Neutrophil (primary cell): ENCODE measurements at regions not wholly inside any gene's neighbourhood (a gene's known extent, or its start where the extent isn't known, plus 50 kb on each side); places are given as distances from the start of the nearest gene placed in this dataset.

Source experiments
- H3K27ac ChIP-seq: fragments of 200-600 bp; sonication (generic); 2 replicates; pipeline ENCODE4 v1.5.1; 2016; ENCODE audit warnings: mild to moderate bottlenecking, moderate library complexity
- H3K27me3 ChIP-seq: fragments of 200-600 bp; sonication (generic); 2 replicates; pipeline ENCODE4 v1.6.0; 2016; ENCODE audit warnings: mild to moderate bottlenecking
- H3K36me3 ChIP-seq: fragments of 200-600 bp; sonication (generic); 2 replicates; pipeline ENCODE4 v1.5.1; 2017
- H3K4me1 ChIP-seq, 2 experiments: fragments of 200-600 bp in 1 of 2; sonication (generic) in 1 of 2; 1 replicate in 1 of 2; 2 replicates in 1 of 2; pipeline versions ENCODE4 v1.5.1 to v1.6.1; 2013 to 2016; ENCODE audit warnings: low read depth in 1 of 2, low read length in 1 of 2, mild to moderate bottlenecking in 1 of 2, moderate library complexity in 1 of 2; ENCODE audit not compliant: control insufficient read depth in 1 of 2, insufficient read depth in 1 of 2
- H3K4me3 ChIP-seq, 2 experiments: fragments of 200-600 bp in 1 of 2; sonication (generic) in 1 of 2; 1 replicate in 1 of 2; 2 replicates in 1 of 2; pipeline ENCODE4 v1.5.1; 2013 to 2016; ENCODE audit warnings: low read depth in 1 of 2, low read length in 1 of 2, mild to moderate bottlenecking in 1 of 2, moderate library complexity in 1 of 2
- H3K9me3 ChIP-seq: fragments of 200-600 bp; sonication (generic); 2 replicates; pipeline ENCODE4 v1.5.1; 2016
- TF ChIP-seq, protein P1 (sequence below): fragments of 200-600 bp; sonication (generic); IDR thresholded peaks from 2 replicates; pipeline ENCODE4 v1.5.1; 2016; ENCODE audit warnings: antibody characterized with exemption

DNA sequence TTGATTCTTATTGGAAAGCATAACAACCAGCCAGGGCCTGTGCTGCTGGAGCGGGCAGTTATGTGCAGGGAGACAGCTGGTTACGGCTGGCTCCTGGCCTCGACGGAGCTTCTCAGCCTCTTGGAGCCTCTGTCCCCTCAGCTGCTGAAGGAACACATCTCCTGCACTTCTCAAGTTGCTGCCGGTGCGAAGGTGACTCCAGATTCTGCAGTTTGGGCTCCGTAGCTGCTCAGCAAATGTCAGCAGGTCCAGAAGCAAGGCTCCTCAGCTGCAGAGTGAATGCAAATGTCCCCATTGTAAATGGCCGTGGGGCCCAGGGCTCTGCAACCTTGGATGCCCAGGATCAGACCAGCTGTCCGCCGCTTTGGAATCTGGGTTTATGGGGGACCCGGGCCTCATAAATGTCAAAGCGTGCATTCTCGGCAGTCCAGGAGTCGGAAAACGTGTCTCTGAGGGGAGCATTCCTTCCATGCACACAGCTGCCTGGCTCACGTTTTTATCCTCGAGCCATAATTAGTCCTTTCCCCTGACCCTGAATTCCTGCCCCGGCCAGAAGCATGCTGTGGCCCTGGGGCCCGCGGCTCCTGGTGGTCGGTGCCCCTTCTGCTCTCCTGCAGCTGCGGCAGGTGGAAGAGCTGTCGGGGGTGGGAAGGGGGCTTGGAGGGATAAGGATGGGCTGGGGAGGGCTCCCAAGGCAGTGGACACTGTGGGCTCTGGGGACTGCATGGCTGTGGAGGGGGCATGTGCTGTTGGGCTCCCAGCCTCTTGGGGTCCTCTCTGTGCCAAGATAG is 106.0 kb downstream of the KIF26A start:
- TF ChIP-seq, protein P1, sequence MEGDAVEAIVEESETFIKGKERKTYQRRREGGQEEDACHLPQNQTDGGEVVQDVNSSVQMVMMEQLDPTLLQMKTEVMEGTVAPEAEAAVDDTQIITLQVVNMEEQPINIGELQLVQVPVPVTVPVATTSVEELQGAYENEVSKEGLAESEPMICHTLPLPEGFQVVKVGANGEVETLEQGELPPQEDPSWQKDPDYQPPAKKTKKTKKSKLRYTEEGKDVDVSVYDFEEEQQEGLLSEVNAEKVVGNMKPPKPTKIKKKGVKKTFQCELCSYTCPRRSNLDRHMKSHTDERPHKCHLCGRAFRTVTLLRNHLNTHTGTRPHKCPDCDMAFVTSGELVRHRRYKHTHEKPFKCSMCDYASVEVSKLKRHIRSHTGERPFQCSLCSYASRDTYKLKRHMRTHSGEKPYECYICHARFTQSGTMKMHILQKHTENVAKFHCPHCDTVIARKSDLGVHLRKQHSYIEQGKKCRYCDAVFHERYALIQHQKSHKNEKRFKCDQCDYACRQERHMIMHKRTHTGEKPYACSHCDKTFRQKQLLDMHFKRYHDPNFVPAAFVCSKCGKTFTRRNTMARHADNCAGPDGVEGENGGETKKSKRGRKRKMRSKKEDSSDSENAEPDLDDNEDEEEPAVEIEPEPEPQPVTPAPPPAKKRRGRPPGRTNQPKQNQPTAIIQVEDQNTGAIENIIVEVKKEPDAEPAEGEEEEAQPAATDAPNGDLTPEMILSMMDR = no peak
- Histone ChIP-seq H3K36me3 (no peaks in the 10 kb centered on the region), H3K27me3 (no peaks in the 10 kb centered on the region), H3K9me3 (no peaks in the 10 kb centered on the region), H3K27ac (no peak overlapping the region), H3K4me1 (no peaks in the 10 kb centered on the region), H3K4me3 (no peak overlapping the region)

DNA sequence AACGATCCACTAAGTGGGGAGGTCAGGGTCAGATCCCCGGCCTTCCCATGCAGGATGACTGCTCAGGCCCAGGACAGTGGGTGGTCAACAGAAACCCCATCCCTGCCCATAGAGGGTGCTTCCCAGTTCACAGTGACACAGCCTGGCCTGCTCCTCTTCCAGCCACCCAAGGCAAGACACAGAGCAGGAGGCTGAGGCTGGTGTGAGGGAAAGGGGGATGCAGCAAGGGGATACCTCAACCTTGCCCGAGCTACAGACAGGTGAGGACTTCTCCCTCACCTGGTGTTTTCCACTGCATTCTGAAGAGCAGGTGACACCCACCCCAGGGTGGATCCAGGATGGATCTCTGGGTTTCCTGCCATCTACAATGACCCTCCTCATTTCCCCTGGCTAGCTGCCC is 106.7 kb downstream of the KIF26A start:
- no peak overlapping the region for H3K4me3 ChIP-seq
- no peaks in the 10 kb centered on the region for H3K27me3 ChIP-seq
- TF ChIP-seq, protein P1 = no peak
- H3K27ac ChIP-seq = no peak overlapping the region
- no peaks in the 10 kb centered on the region for H3K9me3 ChIP-seq
- H3K4me1 ChIP-seq = no peaks in the 10 kb centered on the region
- no peaks in the 10 kb centered on the region for H3K36me3 ChIP-seq

DNA sequence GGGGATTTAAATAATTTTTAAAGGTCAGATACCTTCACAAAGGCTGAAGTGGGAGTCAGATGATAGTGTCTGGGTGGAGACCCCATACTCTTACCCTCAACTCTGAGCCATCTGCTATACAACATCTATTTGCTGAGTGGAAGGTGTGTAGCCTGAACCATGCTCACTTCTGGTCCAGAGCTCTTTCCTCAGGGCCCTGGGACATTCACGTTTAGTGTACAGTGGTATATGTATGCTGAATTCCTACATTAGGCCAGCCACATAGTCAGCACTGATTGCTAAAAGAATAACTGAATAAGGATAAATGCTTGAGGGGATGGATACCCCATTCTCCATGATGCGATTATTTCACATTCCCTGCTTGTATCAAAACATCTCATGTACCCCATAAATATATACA is 107.3 kb downstream of the KIF26A start:
- Histone ChIP-seq H3K27ac (no peak overlapping the region), H3K27me3 (no peaks in the 10 kb centered on the region), H3K36me3 (no peaks in the 10 kb centered on the region), H3K9me3 (no peaks in the 10 kb centered on the region), H3K4me1 (no peaks in the 10 kb centered on the region), H3K4me3 (no peak overlapping the region)
- TF ChIP-seq, protein P1 = no peak

DNA sequence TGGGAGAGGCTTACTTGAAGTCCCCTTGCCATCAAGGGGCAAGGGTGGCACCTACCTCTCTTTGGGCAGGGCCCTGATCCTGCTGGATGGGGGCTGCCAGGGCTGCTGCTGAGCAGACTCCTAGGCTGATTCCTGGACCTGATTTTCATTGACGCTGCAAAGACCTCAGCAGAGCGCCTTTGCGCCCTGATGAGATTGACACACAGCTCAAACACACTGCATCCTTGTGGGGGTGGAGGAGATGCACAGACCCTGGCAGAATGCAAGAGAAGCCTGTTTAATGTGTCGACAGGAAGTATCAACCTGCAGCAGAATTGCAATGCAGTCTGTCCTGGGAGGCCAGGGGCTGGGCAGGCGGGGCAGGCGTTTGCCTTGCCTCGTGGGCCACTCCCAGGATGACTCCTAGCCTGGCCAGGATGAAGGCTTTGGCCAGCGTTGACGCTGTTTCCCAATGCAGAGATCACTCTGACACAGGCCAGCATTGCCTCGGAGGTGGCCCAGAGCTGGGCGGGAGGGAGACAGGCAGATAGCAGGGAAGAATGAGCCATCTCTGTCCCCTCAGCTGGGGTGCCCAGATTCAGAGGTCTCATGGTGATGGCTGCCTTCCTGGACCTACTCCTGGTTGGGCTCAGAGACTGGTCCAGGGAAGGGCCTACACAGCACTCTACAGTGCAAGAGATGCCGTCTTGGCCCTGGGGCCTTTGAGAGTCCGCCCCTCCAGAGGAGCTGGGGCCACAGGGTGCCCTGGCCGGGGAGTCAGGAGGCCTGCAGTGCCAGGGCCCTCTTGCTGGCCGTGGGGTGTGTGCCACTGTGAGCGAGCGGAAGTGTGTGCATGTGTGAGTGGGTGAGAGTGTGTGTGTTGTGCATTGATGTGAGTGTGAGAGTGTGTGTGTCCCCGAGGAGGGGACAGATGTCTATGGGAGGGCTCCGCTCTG is 108.3 kb downstream of the KIF26A start:
- Histone ChIP-seq H3K27me3 (no peaks in the 10 kb centered on the region), H3K36me3 (no peaks in the 10 kb centered on the region), H3K27ac (no peak overlapping the region), H3K4me1 (no peaks in the 10 kb centered on the region), H3K4me3 (no peak overlapping the region), H3K9me3 (no peaks in the 10 kb centered on the region)
- TF ChIP-seq, protein P1 = no peak

DNA sequence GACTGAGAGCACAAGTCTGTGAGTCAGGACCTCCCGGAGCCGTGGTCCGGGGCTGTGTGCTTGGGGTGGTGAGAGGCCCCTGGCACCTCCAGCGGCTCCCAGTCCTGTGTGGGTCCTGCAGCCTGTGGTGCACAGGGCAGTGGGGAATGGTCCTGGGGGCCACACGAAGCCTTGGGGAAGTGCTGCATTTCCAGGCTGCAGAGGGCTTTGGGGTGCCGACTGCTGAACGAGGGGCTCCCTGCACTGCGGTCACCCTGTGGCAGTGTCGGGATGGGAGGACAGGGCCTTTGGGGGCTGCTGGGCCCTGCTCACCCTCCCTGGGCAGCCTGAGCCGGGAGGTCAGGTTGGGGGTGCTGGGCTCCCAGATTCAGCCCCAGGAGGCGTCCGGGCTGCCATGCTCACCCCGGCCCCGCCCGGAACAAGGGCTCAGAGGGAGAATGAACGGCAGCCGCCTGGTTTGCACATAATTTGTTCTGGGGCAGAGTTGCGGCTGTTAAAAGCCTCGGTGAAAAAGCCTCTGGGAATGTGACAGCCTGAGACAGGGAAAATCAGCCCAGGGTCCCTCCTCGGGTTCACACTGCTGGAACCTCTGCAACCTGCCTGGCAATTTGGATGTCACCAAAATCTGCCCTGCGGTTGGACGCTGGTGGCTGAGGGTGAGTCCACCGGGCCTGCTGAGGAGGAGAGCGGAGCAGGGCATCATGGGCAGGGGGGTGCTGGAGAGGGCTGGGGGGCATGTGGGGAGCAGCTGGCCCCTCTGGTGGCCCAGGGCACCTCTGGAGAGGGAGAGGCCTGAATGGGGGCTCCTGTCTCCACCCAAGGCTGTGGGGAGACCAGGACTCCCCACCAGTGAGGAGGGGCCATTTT is 109.2 kb downstream of the KIF26A start:
- TF ChIP-seq, protein P1 = no peak
- no peaks in the 10 kb centered on the region for H3K9me3 ChIP-seq
- no peaks in the 10 kb centered on the region for H3K36me3 ChIP-seq
- no peaks in the 10 kb centered on the region for H3K27me3 ChIP-seq
- H3K4me1 ChIP-seq = no peaks in the 10 kb centered on the region
- H3K4me3 ChIP-seq = no peak overlapping the region
- H3K27ac ChIP-seq = no peak overlapping the region
